ENCODE measurements at regions not wholly inside any gene's neighbourhood (a gene's known extent, or its start where the extent isn't known, plus 50 kb on each side); places are given as distances from the start of the nearest gene placed in this dataset.
"Not testable (repeated sequence)": the region's sequence is repeated elsewhere in the genome, so short reads cannot be mapped to it uniquely, and the experiment has no call there.

DNA sequence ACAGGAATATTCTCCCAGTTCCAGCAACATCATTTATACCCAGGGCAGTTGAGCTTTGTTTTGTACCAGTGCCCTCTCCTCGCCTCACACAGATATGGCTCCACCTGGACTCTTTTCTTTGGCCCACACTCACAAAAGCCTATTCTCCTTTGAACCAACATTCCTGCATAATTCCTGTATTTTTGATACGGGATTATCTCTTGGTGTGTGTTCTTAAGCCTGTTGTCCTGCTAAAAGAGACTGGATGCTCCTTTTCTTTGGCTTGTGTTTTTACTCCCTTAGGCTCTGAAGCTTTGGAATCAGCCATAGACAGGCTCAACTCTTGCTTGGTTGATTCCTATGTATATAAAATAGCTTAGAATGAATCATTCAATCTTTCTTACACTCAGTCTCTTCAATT, 305.4 kb upstream of the SATB1 start:
- DNase-seq (ENCODE audit: low read depth): no peak

DNA sequence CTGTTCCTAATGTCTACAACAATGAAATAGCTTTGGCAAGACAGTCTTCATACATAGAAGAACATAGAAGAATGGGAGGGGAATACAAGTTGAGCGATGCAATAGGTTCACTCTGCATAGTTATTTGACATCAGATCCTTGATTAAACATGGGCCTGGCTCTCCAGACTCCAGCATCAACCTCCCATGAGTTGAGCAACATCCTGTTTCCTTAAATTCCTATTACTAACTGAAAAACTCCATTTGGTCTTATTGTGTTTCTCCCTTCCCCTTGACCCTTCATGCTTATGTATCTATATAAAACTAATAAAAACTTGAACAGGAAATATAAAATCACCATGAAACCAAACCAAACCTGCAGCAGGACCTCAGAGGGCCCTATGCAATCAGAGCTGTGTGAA, 304.5 kb upstream of the SATB1 start:
- no peak for DNase-seq (ENCODE audit: low read depth)

DNA sequence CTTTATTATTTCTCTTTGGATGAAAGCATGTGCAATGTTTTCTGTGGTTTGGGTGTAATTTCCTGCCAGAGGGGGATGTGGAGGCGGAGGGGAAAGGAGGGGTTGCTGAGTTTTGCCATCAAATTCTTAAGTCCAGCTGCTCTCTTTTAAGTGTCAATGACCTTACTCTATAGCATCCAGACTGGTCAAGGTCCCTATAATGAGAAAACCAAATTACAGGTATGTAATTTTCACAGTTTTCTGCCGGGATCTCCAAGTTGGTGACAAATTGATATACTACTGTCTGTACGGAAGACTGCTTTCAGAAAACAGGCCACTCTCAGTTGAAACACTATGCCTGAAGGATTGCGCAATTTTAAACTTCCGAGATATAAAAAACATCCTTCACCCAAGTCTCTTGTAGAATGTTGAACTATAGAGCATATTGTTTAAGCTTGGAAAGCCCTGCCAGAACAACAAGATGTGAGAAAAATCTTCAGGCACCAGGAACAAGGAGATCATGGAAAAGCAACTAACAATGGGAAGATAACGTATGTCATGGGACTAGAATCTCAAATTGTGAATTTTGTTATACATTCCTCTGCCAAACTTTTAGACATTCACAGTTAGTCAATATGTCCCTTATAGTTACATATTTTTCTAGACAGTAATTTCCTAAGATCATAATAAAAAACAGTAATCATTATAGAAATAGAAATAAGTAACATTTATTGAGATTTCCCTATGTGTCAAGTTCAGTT, 300.7 kb upstream of the SATB1 start:
- DNase-seq (ENCODE audit: low read depth): no peak

- no peak for DNase-seq (ENCODE audit: low read depth)
These were observed 299.3 kb upstream of the SATB1 start for GRCh38 chr3:18724456-18724855.

GRCh38 chr3:18723206-18723810, 298.2 kb upstream of the SATB1 start:
- DNase-seq (ENCODE audit: low read depth): no peak

- DNase-seq (ENCODE audit: low read depth): no peak
These were observed 295.4 kb upstream of the SATB1 start for GRCh38 chr3:18720543-18720942.

- DNase-seq (ENCODE audit: low read depth): no peak
These were observed 292.5 kb upstream of the SATB1 start for GRCh38 chr3:18717598-18717997.

- DNase-seq (ENCODE audit: low read depth): no peak
These were observed 291.7 kb upstream of the SATB1 start for GRCh38 chr3:18716821-18717220.

- DNase-seq (ENCODE audit: low read depth): no peak
These were observed 291.0 kb upstream of the SATB1 start for GRCh38 chr3:18716101-18716500.

DNA sequence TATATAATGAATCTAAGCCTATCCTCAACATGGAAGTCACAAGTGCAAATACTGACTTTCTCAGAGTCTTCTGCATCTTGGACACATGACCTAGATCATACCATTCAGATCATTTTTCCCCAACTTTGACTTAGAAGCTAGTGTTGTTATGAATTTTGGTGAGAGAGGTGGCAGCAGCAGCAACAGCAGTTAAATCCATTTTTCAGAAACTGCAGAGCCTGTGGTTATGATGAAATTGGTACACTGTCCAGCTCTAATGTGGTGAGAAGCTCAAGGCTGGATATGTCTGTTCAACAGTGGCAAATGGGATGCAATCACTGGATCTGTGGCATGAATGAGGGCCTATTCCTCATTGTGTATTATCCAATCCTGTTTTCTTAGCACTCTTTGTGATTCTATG, 290.1 kb upstream of the SATB1 start:
- DNase-seq (ENCODE audit: low read depth): no peak

DNA sequence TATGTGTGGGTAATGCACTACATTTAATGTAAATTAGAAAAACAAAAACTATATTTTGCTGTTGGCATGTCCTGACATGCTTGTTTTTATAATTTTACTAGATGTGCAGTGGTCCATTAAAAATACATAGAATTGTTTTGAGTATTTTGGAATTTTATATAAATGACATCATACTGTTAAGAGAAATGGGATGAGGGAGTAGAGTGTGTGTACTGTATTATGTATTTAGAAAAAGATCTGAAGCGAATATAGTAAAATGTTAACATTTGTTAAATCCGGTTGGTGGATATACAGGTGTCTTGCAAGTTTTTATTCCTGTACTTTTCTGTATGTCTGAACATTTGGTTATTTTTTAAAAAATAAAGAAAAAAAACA, 288.4 kb upstream of the SATB1 start:
- no peak for DNase-seq (ENCODE audit: low read depth)

DNA sequence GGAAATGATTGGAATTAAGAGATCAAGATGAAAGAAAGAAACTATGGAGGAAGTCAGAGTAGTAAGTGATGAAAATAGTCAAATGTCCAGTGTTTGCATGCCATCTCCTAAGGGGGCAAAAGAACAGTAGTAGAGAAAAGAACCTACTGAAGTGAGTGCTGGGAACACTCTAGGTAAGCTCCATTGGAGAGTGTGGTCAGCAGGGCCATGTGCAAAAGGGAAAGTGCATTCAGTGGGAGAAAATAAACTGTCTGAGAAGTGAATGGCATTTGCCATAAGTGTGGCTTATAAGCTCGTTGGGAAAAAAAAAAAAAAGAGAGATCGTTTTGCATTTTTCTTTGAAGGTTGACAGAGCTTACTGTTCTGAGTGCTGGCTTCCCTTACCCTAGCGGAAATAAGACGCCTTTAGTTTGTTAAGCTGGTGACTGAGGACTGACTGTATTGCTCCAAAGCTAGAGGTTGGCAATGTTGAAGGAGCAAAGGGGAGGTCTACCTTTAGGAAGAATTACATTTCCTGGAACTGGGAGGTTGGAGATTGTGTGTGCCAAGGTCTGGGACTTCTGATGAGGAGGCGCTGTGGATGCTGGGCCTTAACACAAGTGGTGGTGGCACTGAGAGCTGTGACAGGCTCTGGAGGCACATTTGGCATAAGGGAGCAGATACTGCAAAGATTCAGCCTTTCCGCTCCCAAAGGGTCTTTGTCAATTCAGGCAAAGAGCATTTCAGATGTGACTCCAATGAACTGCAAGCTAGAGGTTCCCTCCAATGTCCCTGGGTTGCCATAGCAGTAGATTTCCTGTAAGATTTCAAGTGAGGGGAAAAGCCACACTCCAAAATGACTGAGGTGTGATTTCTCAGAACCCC, 287.8 kb upstream of the SATB1 start:
- DNase-seq (ENCODE audit: low read depth): no peak

- DNase-seq (ENCODE audit: low read depth): no peak
These were observed 279.2 kb upstream of the SATB1 start for GRCh38 chr3:18704326-18704725.

- DNase-seq (ENCODE audit: low read depth): no peak
These were observed 278.7 kb upstream of the SATB1 start for GRCh38 chr3:18703798-18704197.

DNA sequence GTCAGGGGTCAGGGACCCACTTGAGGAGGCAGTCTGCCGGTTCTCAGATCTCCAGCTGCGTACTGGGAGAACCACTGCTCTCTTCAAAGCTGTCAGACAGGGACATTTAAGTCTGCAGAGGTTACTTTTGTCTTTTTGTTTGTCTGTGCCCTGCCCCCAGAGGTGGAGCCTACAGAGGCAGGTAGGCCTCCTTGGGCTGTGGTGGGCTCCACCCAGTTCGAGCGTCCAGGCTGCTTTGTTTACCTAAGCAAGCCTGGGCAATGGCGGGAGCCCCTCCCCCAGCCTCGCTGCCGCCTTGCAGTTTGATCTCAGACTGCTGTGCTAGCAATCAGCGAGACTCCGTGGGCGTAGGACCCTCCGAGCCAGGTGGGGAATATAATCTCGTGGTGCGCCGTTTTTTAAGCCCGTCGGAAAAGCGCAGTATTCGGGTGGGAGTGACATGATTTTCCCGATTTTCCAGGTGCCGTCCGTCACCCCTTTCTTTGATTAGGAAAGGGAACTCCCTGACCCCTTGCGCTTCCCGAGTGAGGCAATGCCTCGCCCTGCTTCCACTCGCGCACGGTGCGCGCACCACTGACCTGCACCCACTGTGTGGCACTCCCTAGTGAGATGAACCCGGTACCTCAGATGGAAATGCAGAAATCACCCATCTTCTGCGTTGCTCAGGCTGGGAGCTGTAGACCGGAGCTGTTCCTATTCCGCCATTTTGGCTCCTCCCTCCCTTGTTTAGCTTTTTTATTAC, 268.6 kb upstream of the SATB1 start:
- DNase-seq (ENCODE audit: low read depth): not testable (repeated sequence)

DNA sequence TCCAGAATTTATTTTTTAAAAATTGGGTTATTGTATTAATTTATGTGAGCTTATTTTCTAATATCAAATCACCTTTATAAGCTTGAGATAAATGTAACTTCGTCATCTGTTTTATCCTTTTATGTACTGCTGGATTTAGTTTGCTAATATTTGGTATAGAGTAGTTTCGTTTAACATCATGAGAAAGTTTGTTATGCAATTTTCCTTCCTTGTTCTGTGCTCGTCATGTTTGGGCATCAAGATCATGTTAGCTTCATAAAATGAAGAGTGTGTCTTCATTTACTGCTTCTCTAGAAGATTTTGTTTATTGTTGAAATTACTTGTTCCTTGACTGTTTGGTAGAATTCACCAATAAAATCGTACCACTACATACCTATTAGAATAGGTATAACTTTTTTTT, 262.1 kb upstream of the SATB1 start:
- DNase-seq (ENCODE audit: low read depth): no peak

GRCh38 chr3:18683900-18684299, 258.8 kb upstream of the SATB1 start:
- no peak for DNase-seq (ENCODE audit: low read depth)

GRCh38 chr3:18681818-18682345, 256.7 kb upstream of the SATB1 start:
- no peak for DNase-seq (ENCODE audit: low read depth)

DNA sequence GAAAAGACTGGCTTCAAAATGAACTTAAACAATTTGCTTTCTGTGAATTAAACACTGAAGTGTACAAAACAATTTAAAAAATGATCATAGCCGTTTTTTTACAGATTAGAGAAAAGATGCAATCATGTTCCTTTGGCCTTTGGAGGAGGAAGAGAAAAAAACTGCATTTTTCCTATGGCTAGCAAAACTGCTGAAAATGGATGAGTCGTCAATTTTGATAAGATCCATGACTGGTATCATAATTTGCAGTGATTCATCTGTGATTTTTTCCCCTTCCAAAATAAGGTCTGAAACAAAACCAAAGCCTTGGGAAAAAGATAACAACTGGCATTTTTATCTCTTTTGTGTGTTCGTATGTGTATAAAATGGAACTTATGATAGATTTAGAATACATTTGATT, 255.6 kb upstream of the SATB1 start:
- no peak for DNase-seq (ENCODE audit: low read depth)

- DNase-seq (ENCODE audit: low read depth): no peak
These were observed 254.1 kb upstream of the SATB1 start for GRCh38 chr3:18679238-18679637.

DNA sequence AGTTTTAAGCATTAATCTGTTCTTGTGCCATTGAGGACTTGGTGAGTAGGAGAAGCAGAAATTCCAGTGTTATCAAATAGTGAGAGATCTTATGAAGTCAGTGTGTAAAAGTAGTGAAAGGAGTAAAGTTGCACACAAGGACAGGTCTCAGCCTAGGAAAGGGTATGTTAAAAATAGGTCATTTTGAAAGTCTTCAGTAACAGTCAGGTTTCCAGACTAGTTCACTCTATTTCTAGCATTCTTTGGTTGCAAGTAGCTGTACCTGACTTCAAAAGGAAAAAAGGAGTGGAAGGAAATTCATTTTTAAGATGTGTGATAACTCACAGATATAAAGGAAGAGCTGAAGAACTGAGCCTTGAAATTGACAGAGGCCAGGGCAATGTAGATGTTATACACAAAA, 250.1 kb upstream of the SATB1 start:
- DNase-seq (ENCODE audit: low read depth): no peak

DNA sequence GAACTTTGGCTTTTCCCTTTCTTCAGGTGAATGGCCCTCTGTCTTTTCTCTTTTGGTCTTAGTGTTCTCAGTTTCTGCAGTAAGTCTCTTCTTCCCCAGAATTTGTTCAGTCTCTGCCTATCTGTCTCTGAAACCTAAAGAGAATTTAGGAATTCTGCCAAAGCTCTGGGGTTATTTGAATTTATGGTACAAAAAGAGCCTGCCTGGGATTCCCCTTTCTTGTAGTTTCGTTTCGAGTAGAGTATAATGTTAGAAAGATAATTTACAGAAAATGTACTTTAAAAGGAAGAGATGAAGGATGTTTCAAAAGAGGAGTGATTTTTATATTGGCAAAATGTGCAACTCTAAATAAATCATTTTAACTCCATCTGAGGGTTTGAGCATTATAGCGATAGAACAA, 247.4 kb upstream of the SATB1 start:
- no peak for DNase-seq (ENCODE audit: low read depth)

Measured in amniotic epithelial cell (primary cell).